ENCODE measurements at regions not wholly inside any gene's neighbourhood (a gene's known extent, or its start where the extent isn't known, plus 50 kb on each side); places are given as distances from the start of the nearest gene placed in this dataset.

DNA sequence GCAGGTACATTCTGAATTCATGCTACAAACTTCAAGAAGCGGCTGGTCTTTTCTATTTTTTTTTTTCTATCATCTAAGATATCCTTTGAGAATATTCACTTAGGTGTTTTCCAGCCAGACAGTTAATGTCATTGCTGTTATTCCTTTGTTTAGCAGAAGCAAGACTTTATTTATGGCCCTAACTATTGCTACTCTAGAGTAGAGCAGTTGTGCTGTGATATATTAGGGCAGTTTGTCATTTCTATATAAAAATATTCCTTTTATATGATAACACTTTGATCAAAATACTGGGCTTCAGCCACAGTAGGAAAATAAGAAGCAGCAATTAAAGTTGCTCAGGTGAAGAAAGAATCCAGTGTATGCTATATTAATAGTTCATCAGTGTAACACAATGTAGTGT is 959.3 kb downstream of the NCAM2 start:
- TF ChIP-seq, protein P1, sequence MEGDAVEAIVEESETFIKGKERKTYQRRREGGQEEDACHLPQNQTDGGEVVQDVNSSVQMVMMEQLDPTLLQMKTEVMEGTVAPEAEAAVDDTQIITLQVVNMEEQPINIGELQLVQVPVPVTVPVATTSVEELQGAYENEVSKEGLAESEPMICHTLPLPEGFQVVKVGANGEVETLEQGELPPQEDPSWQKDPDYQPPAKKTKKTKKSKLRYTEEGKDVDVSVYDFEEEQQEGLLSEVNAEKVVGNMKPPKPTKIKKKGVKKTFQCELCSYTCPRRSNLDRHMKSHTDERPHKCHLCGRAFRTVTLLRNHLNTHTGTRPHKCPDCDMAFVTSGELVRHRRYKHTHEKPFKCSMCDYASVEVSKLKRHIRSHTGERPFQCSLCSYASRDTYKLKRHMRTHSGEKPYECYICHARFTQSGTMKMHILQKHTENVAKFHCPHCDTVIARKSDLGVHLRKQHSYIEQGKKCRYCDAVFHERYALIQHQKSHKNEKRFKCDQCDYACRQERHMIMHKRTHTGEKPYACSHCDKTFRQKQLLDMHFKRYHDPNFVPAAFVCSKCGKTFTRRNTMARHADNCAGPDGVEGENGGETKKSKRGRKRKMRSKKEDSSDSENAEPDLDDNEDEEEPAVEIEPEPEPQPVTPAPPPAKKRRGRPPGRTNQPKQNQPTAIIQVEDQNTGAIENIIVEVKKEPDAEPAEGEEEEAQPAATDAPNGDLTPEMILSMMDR (IDR thresholded peaks at IDR 0.05) = no peak
- TF ChIP-seq POLR2A (IDR thresholded peaks at IDR 0.05) = no peak

Measured in Peyer's patch (tissue), 4 donors.